ENCODE measurements at regions not wholly inside any gene's neighbourhood (a gene's known extent, or its start where the extent isn't known, plus 50 kb on each side); places are given as distances from the start of the nearest gene placed in this dataset.
"Not testable (repeated sequence)": the region's sequence is repeated elsewhere in the genome, so short reads cannot be mapped to it uniquely, and the experiment has no call there.

DNA sequence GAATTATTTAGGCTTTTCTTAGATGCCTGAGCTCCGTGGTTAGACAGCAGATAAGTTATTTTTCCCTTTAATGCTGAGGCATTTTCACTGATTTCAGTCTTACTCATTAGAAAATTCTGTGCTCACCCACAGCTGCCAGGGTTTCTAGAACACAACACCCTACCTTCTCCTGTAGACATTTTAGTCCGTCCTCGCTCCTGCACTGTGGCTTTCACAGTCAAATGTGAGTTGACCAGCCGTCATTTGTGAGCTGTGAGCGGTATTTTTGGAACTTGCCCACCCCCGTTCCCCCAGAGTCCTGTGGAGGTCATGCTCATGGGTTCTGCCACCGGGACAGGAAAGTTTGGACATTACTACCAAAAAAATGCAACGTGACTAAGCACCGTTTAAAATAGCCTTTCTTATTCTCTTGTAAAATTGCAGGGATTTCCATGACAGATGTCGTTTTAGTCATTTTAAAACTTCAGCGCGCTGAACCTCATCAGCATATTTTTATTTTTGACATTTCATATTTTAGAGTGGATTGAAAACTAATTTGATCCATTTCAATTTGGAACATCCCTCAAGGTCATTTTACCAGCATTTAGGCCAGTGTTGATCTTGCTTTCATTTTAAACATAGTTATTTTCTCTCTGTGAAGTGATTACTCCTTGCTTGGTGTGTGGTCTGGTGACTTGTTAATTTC lies 249.6 kb upstream of the PLGLB2 start:
- H3K4me3 ChIP-seq (ENCODE audit: low read length); H3K4me1 ChIP-seq (ENCODE audit: low read length); H4K20me1 ChIP-seq (ENCODE audit: insufficient read depth, low read length); H3K9me3 ChIP-seq (replicated peaks; ENCODE audit: insufficient read depth, low read length); H3K27me3 ChIP-seq (replicated peaks; ENCODE audit: insufficient read depth, low read length); H3F3A ChIP-seq (ENCODE audit: insufficient read depth, low read length); H3K36me3 ChIP-seq (replicated peaks; ENCODE audit: insufficient read depth, low read length); H3K9me2 ChIP-seq (replicated peaks; ENCODE audit: insufficient read depth, low read length); H3K4me2 ChIP-seq (ENCODE audit: low read depth, low read length); DNase-seq; H2AFZ ChIP-seq (ENCODE audit: low read length): not testable (repeated sequence)
- H3K9ac ChIP-seq (ENCODE audit: low read length), result peak overlapping the region; percentile 37; the same call in 1 of the 2 replicates
- H3K79me2 ChIP-seq (ENCODE audit: low read length), result peaks cover 33% of the 10 kb centered on the region
- peak overlapping the region; percentile 50; the same call in 1 of the 2 replicates for H3K27ac ChIP-seq (ENCODE audit: low read length)

DNA sequence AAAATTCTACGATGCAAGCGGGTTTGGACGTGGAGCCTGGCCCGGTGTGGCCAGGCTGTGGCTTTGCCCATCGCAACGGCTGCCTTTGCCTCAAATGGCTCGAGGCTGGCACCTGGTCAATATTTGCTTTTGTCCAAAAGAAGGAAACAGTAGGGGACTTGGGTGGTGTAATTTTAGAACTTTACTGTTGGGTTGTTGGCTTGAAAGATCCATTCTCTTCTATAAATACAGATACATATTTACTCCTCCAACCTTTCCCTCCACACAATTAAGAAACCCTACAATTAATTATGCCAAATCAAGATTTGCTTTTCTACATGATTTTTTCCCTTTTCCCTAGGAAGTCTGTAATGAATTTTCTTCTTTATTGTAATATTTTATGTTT lies 249.0 kb upstream of the PLGLB2 start:
- not testable (repeated sequence) for H3K9me3 ChIP-seq (replicated peaks; ENCODE audit: insufficient read depth, low read length); H3K9me2 ChIP-seq (replicated peaks; ENCODE audit: insufficient read depth, low read length); H4K20me1 ChIP-seq (ENCODE audit: insufficient read depth, low read length); DNase-seq; H3K27me3 ChIP-seq (replicated peaks; ENCODE audit: insufficient read depth, low read length); H2AFZ ChIP-seq (ENCODE audit: low read length); H3K4me3 ChIP-seq (ENCODE audit: low read length); H3K4me1 ChIP-seq (ENCODE audit: low read length); H3K4me2 ChIP-seq (ENCODE audit: low read depth, low read length); H3F3A ChIP-seq (ENCODE audit: insufficient read depth, low read length); H3K36me3 ChIP-seq (replicated peaks; ENCODE audit: insufficient read depth, low read length)
- Histone ChIP-seq H3K9ac (ENCODE audit: low read length) (peak overlapping the region; percentile 37; the same call in 1 of the 2 replicates), H3K27ac (ENCODE audit: low read length) (peak overlapping the region; percentile 37; the same call in 1 of the 2 replicates), H3K79me2 (ENCODE audit: low read length) (peaks cover 30% of the 10 kb centered on the region)

DNA sequence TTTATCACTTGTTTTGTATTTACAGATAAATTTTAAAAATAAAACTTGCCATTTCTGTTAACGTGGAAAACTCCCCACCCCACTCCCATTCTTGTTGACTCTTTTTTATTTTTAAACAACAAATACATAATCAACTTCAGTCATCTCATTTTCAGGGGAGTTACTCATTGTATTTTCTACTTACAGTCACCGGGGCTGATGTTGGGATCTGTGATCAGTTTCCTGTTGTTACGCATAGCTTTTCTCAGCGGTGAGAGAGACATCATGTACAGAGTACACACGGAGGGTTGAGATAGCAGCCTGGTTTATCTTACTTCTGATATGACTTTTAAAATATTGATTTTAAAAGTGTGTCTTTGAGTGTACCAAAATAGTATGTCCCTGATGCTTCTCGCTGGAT lies 248.0 kb upstream of the PLGLB2 start:
- H3K4me1 ChIP-seq (ENCODE audit: low read length); H3K36me3 ChIP-seq (replicated peaks; ENCODE audit: insufficient read depth, low read length); H3K27me3 ChIP-seq (replicated peaks; ENCODE audit: insufficient read depth, low read length); DNase-seq; H3K9ac ChIP-seq (ENCODE audit: low read length); H3K9me2 ChIP-seq (replicated peaks; ENCODE audit: insufficient read depth, low read length); H3K27ac ChIP-seq (ENCODE audit: low read length); H3F3A ChIP-seq (ENCODE audit: insufficient read depth, low read length); H2AFZ ChIP-seq (ENCODE audit: low read length); H3K4me2 ChIP-seq (ENCODE audit: low read depth, low read length); H4K20me1 ChIP-seq (ENCODE audit: insufficient read depth, low read length); H3K9me3 ChIP-seq (replicated peaks; ENCODE audit: insufficient read depth, low read length); H3K4me3 ChIP-seq (ENCODE audit: low read length): not testable (repeated sequence)
- H3K79me2 ChIP-seq (ENCODE audit: low read length), result peaks cover 25% of the 10 kb centered on the region

DNA sequence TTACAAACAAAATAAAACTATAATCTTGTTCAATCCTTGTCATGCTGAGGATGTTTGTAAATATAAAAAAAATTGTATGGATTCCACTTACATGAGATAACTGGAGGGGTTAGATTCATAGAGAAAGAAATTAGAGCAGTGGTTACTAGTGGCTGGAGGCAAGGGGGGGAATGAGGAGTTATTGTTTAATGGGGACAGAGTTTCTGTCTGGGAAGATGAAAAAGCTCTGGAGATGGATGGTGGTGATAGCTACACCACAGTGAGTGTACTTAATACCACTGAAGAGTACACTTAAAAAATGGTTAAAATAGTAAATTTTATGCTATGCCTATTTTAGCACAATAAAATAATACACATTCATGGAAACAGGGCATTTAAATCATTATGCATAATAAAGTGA lies 247.5 kb upstream of the PLGLB2 start:
- H3K9ac ChIP-seq (ENCODE audit: low read length); H3K9me3 ChIP-seq (replicated peaks; ENCODE audit: insufficient read depth, low read length); H3K4me2 ChIP-seq (ENCODE audit: low read depth, low read length); H3K9me2 ChIP-seq (replicated peaks; ENCODE audit: insufficient read depth, low read length); H2AFZ ChIP-seq (ENCODE audit: low read length); H3K27ac ChIP-seq (ENCODE audit: low read length); H3K4me1 ChIP-seq (ENCODE audit: low read length); H3F3A ChIP-seq (ENCODE audit: insufficient read depth, low read length); H4K20me1 ChIP-seq (ENCODE audit: insufficient read depth, low read length); H3K4me3 ChIP-seq (ENCODE audit: low read length); H3K36me3 ChIP-seq (replicated peaks; ENCODE audit: insufficient read depth, low read length); DNase-seq; H3K27me3 ChIP-seq (replicated peaks; ENCODE audit: insufficient read depth, low read length): not testable (repeated sequence)
- H3K79me2 ChIP-seq (ENCODE audit: low read length), result peaks cover 19% of the 10 kb centered on the region

DNA sequence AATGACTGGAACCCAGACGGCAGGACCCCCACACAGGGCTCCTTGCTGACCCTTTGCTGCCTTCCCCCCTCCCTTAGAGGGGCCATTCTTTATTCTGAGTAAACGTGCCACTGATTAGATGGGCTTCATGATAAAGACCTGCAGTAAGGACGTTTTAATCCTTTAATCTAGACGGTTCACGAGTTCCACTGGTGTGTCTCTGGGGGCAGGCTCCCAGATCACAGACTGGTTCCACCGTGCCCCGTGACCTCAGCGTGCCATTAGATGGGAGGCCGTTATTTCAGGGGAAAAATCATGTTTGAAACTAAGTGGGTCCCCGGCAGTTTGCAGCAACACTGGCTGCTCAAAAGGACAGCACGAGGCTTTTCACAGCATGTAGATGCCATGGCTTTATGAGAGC lies 246.9 kb upstream of the PLGLB2 start:
- not testable (repeated sequence) for H4K20me1 ChIP-seq (ENCODE audit: insufficient read depth, low read length); H3K4me2 ChIP-seq (ENCODE audit: low read depth, low read length); H3K9ac ChIP-seq (ENCODE audit: low read length); H3K36me3 ChIP-seq (replicated peaks; ENCODE audit: insufficient read depth, low read length); H3K9me2 ChIP-seq (replicated peaks; ENCODE audit: insufficient read depth, low read length); H2AFZ ChIP-seq (ENCODE audit: low read length); H3F3A ChIP-seq (ENCODE audit: insufficient read depth, low read length); H3K27me3 ChIP-seq (replicated peaks; ENCODE audit: insufficient read depth, low read length); H3K9me3 ChIP-seq (replicated peaks; ENCODE audit: insufficient read depth, low read length); H3K4me3 ChIP-seq (ENCODE audit: low read length); DNase-seq; H3K27ac ChIP-seq (ENCODE audit: low read length); H3K4me1 ChIP-seq (ENCODE audit: low read length)
- H3K79me2 ChIP-seq (ENCODE audit: low read length), result peaks cover 19% of the 10 kb centered on the region

DNA sequence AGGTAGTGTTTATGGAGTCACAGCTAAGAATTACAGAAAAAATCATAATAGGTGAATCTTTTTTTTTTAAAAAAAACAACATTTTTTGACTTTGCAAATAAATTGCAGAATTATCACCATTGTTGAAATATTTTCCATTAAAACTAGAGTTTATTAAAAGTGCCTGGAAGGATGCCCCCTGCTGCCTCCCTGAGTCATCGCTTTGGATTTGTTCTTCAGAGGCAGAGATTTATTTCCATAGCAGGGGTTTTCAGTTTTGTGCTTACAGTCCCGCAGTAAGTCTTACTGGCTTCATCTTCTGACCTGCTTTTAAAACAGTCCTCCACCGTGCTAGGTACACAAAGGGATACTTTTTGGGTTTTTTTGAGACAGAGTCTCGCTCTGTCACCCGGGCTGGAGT lies 244.9 kb upstream of the PLGLB2 start:
- not testable (repeated sequence) for H3K27ac ChIP-seq (ENCODE audit: low read length); H3K9me2 ChIP-seq (replicated peaks; ENCODE audit: insufficient read depth, low read length); H3K4me1 ChIP-seq (ENCODE audit: low read length); H4K20me1 ChIP-seq (ENCODE audit: insufficient read depth, low read length); H3K36me3 ChIP-seq (replicated peaks; ENCODE audit: insufficient read depth, low read length); H3K4me3 ChIP-seq (ENCODE audit: low read length); H3K9ac ChIP-seq (ENCODE audit: low read length); H3K4me2 ChIP-seq (ENCODE audit: low read depth, low read length); H3K27me3 ChIP-seq (replicated peaks; ENCODE audit: insufficient read depth, low read length); H3K9me3 ChIP-seq (replicated peaks; ENCODE audit: insufficient read depth, low read length); H3F3A ChIP-seq (ENCODE audit: insufficient read depth, low read length); DNase-seq; H2AFZ ChIP-seq (ENCODE audit: low read length)
- H3K79me2 ChIP-seq (ENCODE audit: low read length), result peaks cover 18% of the 10 kb centered on the region

DNA sequence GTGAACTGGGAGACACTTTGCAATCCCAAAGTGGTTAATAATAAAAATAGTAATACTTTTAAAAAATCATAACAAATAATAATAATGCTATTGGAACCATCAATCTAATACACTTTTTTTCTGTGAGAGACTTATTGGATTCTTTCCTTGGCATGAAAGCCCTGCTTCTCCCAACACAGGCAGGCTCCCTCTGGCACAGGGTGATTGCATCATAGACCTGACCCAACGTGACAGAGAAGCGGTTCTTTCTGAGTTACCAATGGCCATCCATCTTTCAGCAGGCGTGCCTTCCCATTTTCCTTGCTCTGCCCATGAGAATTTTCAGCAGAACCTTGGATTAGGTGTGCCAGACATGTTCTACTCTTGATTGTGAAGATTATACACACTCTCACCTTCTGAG lies 242.6 kb upstream of the PLGLB2 start:
- H3K27ac ChIP-seq (ENCODE audit: low read length); H3K9me2 ChIP-seq (replicated peaks; ENCODE audit: insufficient read depth, low read length); H3K27me3 ChIP-seq (replicated peaks; ENCODE audit: insufficient read depth, low read length); H3F3A ChIP-seq (ENCODE audit: insufficient read depth, low read length); H3K4me2 ChIP-seq (ENCODE audit: low read depth, low read length); H2AFZ ChIP-seq (ENCODE audit: low read length); H3K9ac ChIP-seq (ENCODE audit: low read length); H3K9me3 ChIP-seq (replicated peaks; ENCODE audit: insufficient read depth, low read length); H3K4me3 ChIP-seq (ENCODE audit: low read length); DNase-seq; H4K20me1 ChIP-seq (ENCODE audit: insufficient read depth, low read length); H3K36me3 ChIP-seq (replicated peaks; ENCODE audit: insufficient read depth, low read length); H3K4me1 ChIP-seq (ENCODE audit: low read length): not testable (repeated sequence)
- peaks cover 22% of the 10 kb centered on the region for H3K79me2 ChIP-seq (ENCODE audit: low read length)

DNA sequence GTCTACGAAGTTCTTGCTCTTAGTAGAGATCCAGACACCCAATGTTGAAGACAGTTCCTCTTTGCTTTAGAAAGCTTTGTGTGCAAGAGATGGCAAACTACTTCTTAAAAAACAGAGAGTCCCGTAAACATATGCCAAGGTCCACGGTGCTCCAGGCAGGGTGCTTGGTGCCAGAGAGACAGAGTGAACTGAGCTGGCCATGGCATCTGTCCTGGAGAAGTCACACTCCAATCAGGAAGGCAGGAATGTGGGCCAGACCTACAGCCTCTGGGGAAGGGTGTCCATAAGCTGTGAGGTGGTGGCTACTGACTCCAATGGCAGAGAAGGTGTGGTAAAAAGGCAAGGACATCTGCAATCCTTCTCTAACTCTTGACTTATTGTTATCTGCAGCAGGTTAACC lies 242.0 kb upstream of the PLGLB2 start:
- not testable (repeated sequence) for DNase-seq

More for the DNA sequence above, 242.0 kb upstream of the PLGLB2 start:
- not testable (repeated sequence) for H4K20me1 ChIP-seq (ENCODE audit: insufficient read depth, low read length); H3F3A ChIP-seq (ENCODE audit: insufficient read depth, low read length); H3K27me3 ChIP-seq (replicated peaks; ENCODE audit: insufficient read depth, low read length); H3K9ac ChIP-seq (ENCODE audit: low read length); H3K4me1 ChIP-seq (ENCODE audit: low read length); H2AFZ ChIP-seq (ENCODE audit: low read length); H3K9me3 ChIP-seq (replicated peaks; ENCODE audit: insufficient read depth, low read length); H3K4me2 ChIP-seq (ENCODE audit: low read depth, low read length); H3K9me2 ChIP-seq (replicated peaks; ENCODE audit: insufficient read depth, low read length); H3K27ac ChIP-seq (ENCODE audit: low read length); H3K36me3 ChIP-seq (replicated peaks; ENCODE audit: insufficient read depth, low read length); H3K4me3 ChIP-seq (ENCODE audit: low read length)
- peaks cover 15% of the 10 kb centered on the region for H3K79me2 ChIP-seq (ENCODE audit: low read length)

Data from MM.1S (cell line).